K562 (cell line): ENCODE measurements at regions not wholly inside any gene's neighbourhood (a gene's known extent, or its start where the extent isn't known, plus 50 kb on each side); places are given as distances from the start of the nearest gene placed in this dataset.

ENCODE experiments used
- CHD7 ChIP-seq: fragments of 200-600 bp; sonication (generic); IDR thresholded peaks from one replicate; pipeline ENCODE4 v1.6.1; 2012; ENCODE audit warnings: mild to moderate bottlenecking, low read depth, low read length, inconsistent platforms
- EP400 ChIP-seq: fragments of 450-650 bp; IDR thresholded peaks from 2 replicates; pipeline ENCODE4 v1.6.1; 2017; ENCODE audit warnings: antibody characterized with exemption, mild to moderate bottlenecking, moderate library complexity
- MTA3 ChIP-seq: fragments of 450-650 bp; formaldehyde crosslinking; IDR thresholded peaks from 2 replicates; pipeline ENCODE4 v1.6.1; 2017; ENCODE audit warnings: mild to moderate bottlenecking, borderline replicate concordance
- POLR3G ChIP-seq: IDR thresholded peaks from 2 replicates; pipeline ENCODE4 v1.6.1; 2011; ENCODE audit not compliant: insufficient read length, insufficient replicate concordance; ENCODE audit errors: extremely low read depth
- RBBP5 ChIP-seq: fragments of 200-600 bp; sonication (generic); IDR thresholded peaks from 2 replicates; pipeline ENCODE4 v1.6.1; 2012; ENCODE audit warnings: borderline replicate concordance, mild to moderate bottlenecking, low read length, control low read depth, inconsistent platforms; ENCODE audit not compliant: insufficient read depth, poor library complexity, severe bottlenecking
- ZNF707 ChIP-seq: fragments of 250-450 bp; sonication (Bioruptor Pico); conservative IDR thresholded peaks from 2 replicates; pipeline ENCODE4 v1.8.0; 2022; ENCODE audit warnings: inconsistent platforms, mild to moderate bottlenecking, moderate library complexity

- TF ChIP-seq CHD7 (no peak), EP400 (no peak), POLR3G (no peak), MTA3 (no peak), ZNF707 (no peak), RBBP5 (no peak)
- TF ChIP-seq, all 486 proteins: peak for 0
Measured at GRCh38 chr20:48425817-48426612, 401.8 kb downstream of the PREX1 start (continued).
